HFF-Myc (cell line): ENCODE measurements at regions not wholly inside any gene's neighbourhood (a gene's known extent, or its start where the extent isn't known, plus 50 kb on each side); places are given as distances from the start of the nearest gene placed in this dataset.
"Not testable (repeated sequence)": the region's sequence is repeated elsewhere in the genome, so short reads cannot be mapped to it uniquely, and the experiment has no call there.

ENCODE experiments used
- DNase-seq: peaks from one replicate; pipeline ENCODE4 v3.0.0-alpha.2; 2011; ENCODE audit warnings: low read depth; ENCODE audit errors: extremely low read depth
- H3K4me3 ChIP-seq: replicated peaks from 2 replicates; pipeline ENCODE4 v1.5.1; 2011; ENCODE audit warnings: low read depth, mild to moderate bottlenecking, control low read depth, low read length
- CTCF ChIP-seq: IDR thresholded peaks from 2 replicates; pipeline ENCODE4 v1.5.1; 2012; ENCODE audit warnings: mild to moderate bottlenecking, low read depth, low read length, control low read depth; ENCODE audit errors: missing control alignments

GRCh38 chr6:169096388-169096787 is 157.3 kb downstream of the THBS2 start:
- no peak overlapping the region for H3K4me3 ChIP-seq
- peak; percentile 8 for TF ChIP-seq CTCF
- DNase-seq: no peak

- no peak for TF ChIP-seq CTCF
- DNase-seq: no peak
- H3K4me3 ChIP-seq: no peak overlapping the region
Measured at GRCh38 chr6:169095153-169095552, 158.5 kb downstream of the THBS2 start.

- TF ChIP-seq CTCF: no peak
- no peak for DNase-seq
- no peak overlapping the region for H3K4me3 ChIP-seq
Measured at GRCh38 chr6:169094552-169094950, 159.1 kb downstream of the THBS2 start.

GRCh38 chr6:169093770-169094551 is 159.7 kb downstream of the THBS2 start:
- no peak overlapping the region for H3K4me3 ChIP-seq
- no peak for TF ChIP-seq CTCF
- no peak for DNase-seq

- DNase-seq: no peak
- TF ChIP-seq CTCF: no peak
- no peak overlapping the region for H3K4me3 ChIP-seq
Measured at GRCh38 chr6:169093066-169093723, 160.5 kb downstream of the THBS2 start.

GRCh38 chr6:169092375-169092774 is 161.3 kb downstream of the THBS2 start:
- no peak for TF ChIP-seq CTCF
- no peak for DNase-seq
- H3K4me3 ChIP-seq: no peak overlapping the region

GRCh38 chr6:169090514-169091127 is 163.0 kb downstream of the THBS2 start:
- not testable (repeated sequence) for DNase-seq, H3K4me3 ChIP-seq
